ENCODE measurements at regions not wholly inside any gene's neighbourhood (a gene's known extent, or its start where the extent isn't known, plus 50 kb on each side); places are given as distances from the start of the nearest gene placed in this dataset.

DNA sequence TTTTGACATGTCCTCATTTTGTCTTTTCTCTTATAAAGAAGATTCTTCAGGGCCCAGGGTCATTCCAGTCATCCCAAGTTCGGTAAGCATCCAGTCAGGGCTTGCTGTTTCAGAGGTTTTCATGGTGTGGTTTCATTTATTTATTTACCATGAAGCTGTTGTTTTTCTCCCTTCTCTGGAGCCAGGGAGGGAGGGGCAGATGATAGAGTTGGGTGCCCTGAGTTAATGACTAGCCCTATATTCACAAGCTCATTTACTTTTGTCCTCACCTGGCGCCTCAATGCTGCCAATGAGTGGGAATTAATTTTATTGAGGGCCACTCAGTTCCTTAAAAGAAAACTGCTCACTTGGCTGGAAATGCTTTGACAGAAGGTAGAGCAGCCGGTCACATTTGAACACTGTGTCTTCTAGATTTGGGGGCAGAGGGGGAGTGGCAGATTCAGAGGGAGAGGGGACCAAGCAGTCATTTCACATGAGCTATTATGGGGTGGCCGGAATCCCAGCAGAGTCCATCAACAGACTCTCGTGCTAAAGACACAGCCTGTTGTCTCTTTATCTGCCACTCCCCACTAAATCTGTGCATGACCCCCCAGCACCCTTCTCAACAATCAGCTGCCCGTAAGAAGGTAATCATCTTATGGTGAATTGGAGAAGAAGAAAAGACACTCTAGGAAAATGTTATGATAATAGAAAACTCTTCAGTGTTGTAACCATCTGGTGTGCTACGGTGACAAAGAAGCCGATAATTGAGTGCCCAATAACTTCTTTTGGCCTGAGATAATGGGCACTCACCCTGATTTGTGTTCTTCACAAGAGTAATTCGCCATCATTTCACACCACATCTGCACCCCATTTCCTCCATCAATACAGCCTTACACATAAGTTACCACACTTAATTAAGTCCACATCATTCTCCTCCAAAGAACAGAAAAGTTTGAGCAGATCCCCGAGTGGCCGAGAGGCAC is 573.5 kb upstream of the JAG1 start:
- TF ChIP-seq, protein P1, sequence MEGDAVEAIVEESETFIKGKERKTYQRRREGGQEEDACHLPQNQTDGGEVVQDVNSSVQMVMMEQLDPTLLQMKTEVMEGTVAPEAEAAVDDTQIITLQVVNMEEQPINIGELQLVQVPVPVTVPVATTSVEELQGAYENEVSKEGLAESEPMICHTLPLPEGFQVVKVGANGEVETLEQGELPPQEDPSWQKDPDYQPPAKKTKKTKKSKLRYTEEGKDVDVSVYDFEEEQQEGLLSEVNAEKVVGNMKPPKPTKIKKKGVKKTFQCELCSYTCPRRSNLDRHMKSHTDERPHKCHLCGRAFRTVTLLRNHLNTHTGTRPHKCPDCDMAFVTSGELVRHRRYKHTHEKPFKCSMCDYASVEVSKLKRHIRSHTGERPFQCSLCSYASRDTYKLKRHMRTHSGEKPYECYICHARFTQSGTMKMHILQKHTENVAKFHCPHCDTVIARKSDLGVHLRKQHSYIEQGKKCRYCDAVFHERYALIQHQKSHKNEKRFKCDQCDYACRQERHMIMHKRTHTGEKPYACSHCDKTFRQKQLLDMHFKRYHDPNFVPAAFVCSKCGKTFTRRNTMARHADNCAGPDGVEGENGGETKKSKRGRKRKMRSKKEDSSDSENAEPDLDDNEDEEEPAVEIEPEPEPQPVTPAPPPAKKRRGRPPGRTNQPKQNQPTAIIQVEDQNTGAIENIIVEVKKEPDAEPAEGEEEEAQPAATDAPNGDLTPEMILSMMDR (conservative IDR thresholded peaks at IDR 0.05; ENCODE audit: low read depth, low read length), result no peak
- no peak overlapping the region for H3K4me3 ChIP-seq (ENCODE audit: low read length)
- no peak for DNase-seq (ENCODE audit: low read depth)

DNA sequence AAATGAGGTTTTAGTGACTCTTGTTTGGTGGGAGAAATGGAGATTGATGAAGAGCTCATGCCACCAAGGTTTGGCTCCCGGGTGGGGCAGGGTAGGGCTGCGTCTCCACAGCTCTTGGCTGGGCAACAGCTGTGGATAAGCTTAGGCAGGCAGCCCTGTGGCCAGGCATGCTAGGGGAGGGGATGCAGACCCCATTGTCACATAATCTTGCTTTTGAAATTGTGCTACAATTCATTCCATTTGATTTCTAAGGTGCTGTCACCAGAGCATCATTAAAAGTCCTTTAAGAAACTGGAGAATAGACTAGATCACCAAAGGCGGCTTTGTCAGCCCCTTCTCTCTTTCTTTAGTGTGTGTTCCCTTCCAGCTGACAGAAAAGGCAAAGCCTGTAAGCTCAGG is 574.2 kb upstream of the JAG1 start:
- no peak for DNase-seq (ENCODE audit: low read depth)
- H3K4me3 ChIP-seq (ENCODE audit: low read length), result no peak overlapping the region
- TF ChIP-seq, protein P1 (conservative IDR thresholded peaks at IDR 0.05; ENCODE audit: low read depth, low read length), result no peak

DNA sequence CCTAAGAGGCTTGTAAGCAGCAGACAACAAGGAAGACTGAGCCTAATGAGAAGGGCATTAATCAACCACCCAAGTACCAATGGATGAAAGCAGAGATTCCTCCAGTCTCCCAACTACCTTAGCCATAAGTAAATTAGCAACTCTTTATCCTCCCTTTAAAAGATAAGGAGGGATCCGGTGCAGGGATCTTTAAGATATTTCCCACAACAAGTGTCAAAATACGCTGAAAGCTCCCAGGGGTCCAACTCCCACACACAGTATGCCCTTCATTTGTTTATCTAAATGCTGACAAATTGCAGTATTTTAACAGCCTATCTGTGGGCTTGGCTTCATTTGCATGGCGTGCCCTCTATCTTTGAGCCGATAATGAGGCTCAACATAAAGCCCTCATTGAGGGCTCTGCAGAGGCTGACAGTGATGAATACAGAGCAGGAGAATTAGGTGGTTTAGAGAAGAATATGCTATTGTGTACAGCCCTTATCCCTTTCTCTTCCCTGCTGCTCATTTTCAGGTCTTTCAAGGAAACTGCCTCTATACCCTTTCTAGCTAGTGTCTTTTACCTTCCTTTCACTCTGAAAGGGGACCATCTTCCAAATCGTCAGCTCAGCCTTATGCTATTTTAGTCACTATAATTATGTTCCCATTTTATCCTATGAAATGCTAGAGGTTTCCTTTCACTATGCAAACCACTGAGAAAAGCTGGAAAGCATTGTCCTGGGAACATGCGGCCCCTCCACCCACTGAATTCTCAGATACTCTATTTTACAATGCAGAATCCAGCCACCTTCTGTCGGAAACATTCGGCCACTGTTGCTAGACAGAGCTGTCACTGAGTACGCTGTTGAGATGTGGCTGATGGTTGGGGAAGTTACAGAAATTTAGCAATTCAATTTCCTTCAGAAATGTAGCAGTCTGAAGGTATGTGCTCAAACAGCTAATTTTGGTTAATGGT is 575.2 kb upstream of the JAG1 start:
- DNase-seq (ENCODE audit: low read depth), result no peak
- TF ChIP-seq, protein P1 (conservative IDR thresholded peaks at IDR 0.05; ENCODE audit: low read depth, low read length), result no peak

DNA sequence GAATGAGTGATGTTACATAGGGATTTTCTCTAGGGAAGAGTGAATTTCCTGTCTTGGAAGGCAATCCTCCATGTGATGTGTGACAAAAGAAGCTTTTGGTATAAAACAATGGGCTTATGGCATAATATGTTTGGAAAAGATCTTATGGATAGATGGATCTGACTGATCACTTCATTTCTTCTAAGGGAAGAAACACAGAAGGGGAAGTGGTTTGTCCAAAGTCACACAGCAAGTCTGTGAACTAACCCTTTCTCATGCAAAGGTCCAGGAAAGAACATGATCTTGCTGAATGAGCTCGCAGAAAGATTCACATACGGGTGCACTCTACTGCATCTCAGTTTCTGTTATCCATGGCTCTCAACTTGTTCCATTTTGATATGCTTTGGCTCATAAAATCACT is 575.9 kb upstream of the JAG1 start:
- DNase-seq (ENCODE audit: low read depth), result no peak
- TF ChIP-seq, protein P1 (conservative IDR thresholded peaks at IDR 0.05; ENCODE audit: low read depth, low read length), result no peak
- H3K4me3 ChIP-seq (ENCODE audit: low read length), result no peak overlapping the region

More for the DNA sequence above, 575.2 kb upstream of the JAG1 start:
- no peak overlapping the region for H3K4me3 ChIP-seq (ENCODE audit: low read length)

DNA sequence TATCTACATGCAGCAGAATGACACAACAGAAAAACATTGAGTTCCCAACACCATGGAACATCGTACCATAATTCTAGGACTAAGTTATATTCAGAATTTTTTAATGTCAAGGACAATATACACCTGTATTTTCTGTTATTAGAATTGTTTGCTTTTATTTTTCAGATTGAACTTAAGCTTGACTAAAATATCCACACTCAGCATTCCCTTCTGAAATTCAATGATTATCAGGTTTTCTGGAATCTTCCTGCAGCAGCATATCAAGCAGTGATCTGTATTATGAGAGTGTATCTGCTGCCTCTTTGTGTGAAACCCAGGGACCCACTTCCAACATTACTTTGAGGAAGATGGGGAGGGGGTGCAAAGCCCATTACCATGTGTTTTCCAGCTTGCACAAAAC is 578.6 kb upstream of the JAG1 start:
- no peak overlapping the region for H3K4me3 ChIP-seq (ENCODE audit: low read length)
- TF ChIP-seq, protein P1 (conservative IDR thresholded peaks at IDR 0.05; ENCODE audit: low read depth, low read length), result no peak
- DNase-seq (ENCODE audit: low read depth), result no peak

DNA sequence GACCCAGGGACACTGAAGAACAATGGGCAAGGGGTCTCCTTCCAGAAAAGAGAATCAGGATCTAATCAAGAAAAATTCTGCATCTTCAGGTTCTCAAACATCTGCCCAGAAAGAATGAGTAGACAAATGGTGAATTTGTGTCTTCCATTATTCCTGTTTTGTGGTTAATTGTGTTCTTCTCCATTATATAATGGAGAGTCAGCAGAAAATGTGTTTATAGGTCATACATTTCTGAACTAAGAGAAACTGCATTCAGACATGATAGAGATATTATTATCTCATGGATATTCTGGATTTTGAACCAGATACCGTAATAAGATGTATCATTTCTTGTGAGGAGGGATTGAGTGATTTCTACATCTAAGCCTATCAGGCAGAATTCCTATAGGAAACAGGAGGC is 581.7 kb upstream of the JAG1 start:
- no peak overlapping the region for H3K4me3 ChIP-seq (ENCODE audit: low read length)
- TF ChIP-seq, protein P1 (conservative IDR thresholded peaks at IDR 0.05; ENCODE audit: low read depth, low read length), result no peak
- DNase-seq (ENCODE audit: low read depth), result no peak
